Brain pericyte (primary cell): ENCODE measurements at regions not wholly inside any gene's neighbourhood (a gene's known extent, or its start where the extent isn't known, plus 50 kb on each side); places are given as distances from the start of the nearest gene placed in this dataset.
"Not testable (repeated sequence)": the region's sequence is repeated elsewhere in the genome, so short reads cannot be mapped to it uniquely, and the experiment has no call there.

ENCODE experiments used
- DNase-seq: peaks from one replicate; pipeline ENCODE4 v3.0.0-alpha.2; 2012; ENCODE audit warnings: low read depth, low spot score

GRCh38 chr13:88852293-88852692 is 1181.1 kb downstream of the SLITRK5 start:
- not testable (repeated sequence) for DNase-seq

DNA sequence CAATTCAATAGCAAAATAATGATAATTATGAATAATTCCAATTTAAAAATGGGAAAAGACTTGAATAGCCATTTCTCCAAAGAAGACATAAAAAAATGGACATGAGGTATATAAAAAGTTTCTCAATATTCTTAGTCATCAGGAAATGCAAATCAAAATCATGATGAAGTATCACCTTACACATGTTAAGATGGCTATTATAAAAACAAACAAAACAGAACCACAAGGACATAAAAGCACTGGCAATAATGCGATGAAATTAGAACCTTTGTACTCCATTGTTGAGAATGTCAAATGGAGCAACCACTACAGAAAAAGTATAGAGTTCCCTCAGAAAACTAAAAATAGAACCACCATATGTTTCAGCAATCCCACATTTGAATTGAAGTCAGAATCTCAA is 1186.1 kb downstream of the SLITRK5 start:
- no peak for DNase-seq

DNA sequence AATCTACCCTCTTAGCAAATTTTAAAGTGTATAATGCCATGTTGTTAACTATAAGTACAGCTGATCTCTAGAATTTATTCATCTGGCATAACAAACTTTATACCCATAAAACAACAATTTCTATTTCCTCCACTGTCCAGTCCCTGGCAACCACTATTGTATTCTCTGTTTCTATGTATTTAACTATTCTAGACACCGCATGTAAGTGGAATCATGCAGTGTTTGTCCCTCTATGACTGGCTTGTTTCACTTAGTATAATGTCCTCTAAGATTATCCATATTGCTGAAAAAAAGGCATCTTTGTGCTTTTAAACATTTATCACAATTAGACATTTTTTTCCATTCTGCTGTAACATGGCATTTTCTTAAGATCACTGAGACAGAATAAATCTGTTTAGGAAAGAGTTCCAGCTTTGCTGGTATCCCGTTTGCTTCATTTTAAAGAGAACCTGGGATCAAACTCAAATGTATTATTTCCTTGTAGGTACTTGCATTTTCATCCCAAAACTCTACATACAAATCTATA is 1191.0 kb downstream of the SLITRK5 start:
- DNase-seq, result no peak

DNA sequence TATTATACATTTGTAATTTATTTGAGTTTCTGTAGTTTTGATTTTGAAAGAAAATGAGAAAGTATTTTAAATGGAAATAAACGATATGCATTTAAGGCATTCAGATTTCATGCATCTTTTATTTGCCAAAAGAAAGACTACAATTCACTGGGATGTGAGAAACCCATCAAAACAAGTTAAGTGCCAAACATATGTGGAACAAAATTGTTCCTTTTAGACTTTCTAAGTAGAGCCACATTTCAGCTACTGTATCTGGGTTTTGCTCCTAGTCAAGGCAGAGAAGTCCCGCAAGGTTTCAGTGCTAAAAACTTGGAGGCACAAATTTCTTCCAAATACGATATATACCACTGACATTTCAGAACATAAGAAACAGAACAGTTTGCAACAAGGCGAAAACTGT is 1191.9 kb downstream of the SLITRK5 start:
- DNase-seq, result no peak

DNA sequence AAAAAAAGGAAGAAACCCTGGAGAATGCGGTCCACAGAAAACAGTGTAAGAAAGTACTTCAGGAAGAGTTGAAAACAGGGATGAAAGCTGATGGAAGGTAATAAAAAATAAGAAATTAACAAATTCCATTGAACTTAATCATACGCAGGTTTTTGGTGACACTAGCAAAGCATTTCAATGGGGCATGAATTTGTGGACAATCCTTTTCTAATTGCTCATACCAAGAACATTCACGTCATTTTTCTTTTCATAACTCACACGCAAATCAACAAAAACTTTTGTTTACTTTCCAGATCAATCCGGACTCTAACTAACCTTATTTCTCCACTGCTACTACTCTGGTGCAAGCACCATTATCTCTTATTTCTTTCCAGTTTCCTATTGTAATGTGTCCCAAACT is 1195.0 kb downstream of the SLITRK5 start:
- no peak for DNase-seq

DNA sequence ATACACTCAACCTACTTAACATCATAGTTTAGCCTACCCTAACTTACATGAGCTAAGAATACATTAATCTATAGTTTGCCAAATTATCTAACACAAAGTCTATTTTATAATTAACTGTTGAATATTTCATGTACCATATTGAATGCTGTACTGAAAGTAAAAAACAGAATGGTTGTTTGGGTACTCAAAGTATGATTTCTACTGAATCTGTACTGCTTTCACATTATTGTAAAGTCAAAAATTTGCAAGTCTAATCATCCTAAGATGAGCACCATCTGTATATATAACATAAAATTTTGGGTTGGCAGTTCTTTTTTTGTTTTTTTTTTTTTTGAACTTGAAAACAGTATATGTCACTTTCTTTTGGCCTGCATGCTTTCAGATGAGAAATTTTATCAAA is 1212.6 kb downstream of the SLITRK5 start:
- DNase-seq, result no peak

DNA sequence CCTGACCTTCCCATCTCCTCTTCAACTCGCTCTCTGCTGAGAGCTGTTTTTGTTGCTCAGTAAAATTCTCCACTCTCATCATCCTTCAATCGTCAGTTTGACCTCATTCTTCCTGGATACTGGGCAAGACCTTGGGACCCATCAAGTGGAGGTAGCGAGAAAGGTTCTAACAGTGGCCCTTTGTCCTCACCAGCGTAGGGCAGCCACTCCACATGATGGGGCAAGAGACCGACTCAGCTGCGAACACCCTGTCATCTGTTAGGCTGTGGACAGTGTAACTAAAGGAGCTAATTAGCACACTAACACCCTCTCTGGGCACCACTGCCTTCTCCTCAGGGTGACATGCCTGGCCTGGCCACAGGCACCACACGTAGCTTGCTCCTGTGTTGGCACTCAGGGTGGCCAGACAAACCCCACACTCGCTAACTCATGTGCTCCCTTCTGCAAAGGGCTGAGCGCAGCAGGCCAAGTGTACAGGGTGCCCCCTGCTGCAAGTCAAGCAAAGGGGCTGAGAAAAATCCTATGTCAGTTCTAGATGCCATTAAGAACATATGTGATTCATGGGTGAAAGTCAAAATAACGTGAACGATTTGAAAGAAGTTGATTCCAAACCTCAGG is 1216.0 kb downstream of the SLITRK5 start:
- DNase-seq, result no peak

- DNase-seq, result no peak
Observed at GRCh38 chr13:88895261-88895941, 1224.2 kb downstream of the SLITRK5 start.

DNA sequence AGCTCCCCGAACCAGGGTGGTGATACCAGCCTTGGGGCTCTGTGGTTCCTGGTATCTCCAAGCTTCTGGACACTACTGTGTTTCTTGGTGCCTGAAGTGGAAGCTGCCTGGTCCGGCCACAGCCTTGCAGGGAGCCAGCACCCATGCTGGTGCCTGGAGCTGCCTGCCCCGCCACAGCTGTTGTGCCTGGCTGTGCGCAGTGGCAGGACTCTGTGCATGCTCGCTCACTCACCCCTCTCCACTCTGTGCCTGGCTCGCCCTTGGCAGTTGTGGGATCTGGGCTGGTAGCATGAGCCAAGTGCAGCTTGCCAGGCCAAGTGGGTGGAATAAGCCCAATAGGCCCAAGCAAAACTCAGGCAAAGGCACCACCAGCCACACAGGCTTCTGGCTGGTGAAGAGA is 1225.3 kb downstream of the SLITRK5 start:
- no peak for DNase-seq

DNA sequence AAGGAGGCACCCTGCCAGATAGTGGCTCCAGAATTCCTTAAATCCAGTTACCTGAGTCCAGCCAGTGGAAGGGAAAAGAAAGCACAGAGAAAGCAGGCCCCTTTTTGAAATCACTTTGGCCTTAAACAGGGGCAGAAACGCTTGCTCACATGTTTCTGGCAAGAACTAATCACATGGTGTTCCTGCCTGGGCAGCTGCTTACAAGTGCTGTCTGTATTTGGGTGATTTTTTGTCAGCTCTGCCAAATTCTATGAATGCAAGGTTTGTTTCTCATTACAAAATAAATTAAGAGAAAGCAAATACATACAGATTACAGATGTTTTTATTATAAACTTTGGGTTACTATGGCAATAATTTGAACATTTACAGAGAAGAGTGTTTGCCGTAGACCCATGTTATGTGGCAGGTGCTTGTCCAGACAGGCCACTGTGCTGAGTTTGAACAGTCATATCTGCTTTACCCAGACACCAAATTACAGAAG is 1237.8 kb downstream of the SLITRK5 start:
- DNase-seq, result no peak

- no peak for DNase-seq
Observed at GRCh38 chr13:88919970-88920628, 1248.9 kb downstream of the SLITRK5 start.

DNA sequence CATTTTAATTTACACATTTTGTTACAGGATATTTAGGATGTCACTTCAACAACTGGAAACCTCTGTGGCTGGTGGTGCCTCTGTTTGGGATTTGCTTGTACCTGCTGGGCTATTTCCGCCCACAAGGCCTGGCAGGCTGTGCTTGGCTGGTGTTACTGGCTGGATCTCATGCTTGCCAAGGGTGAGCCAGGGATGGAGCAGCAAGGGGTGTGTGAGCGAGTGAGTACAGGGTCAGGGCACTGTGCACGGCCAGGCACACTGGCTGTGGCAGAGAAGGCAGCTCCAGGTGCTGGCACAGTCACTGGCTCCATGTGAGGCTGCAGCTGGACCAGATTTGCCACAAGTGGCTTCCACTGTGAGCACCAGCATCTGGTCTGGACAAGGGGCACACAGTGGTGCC is 1254.8 kb downstream of the SLITRK5 start:
- no peak for DNase-seq

DNA sequence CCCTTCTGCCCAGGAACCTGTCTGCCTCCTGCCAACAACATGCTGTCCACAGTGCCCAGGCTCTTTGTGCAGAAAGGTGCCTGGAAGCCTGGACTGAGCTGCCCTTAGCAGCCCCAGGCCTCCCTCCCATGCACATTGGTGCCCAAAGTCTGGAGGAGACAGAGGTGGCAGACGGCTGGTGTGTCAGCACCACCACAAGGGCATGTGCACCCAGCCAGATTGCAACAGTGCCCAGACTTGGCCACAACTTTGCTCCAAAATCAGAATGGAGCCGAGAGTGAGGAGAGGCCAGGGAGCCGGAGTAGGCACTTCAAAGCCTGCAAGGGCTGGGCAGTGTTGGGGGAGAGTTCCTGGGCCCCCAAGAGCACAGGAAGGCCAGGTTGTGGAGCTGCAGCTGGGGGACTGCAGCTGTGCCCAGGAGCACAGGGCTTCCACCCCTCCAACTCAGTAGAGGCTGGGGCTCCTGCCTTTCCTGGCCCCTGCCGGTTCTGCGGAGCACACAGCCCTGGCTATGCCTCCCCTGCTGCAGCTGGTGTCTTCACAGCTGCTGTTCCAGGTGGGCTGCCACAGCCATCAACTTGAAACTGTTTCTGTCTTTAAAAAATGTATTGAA is 1255.8 kb downstream of the SLITRK5 start:
- no peak for DNase-seq

DNA sequence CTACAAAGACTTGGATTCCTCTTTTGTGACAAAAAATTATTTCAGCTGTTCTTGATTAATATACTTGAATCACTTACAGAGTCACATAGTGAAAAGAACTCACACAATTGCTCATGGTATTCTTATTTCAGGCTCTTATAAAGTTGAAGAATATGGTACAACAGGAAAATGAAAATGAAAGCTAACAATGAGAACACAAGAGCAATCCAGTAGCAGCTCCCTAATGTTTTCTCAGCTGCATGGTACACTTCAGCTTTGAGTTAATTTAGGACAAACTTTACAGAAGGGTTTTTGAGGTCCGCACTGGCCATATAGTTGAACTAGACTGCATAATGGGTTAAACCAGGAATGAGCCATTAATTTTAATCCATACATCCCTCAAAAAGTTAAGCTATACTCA is 1261.8 kb downstream of the SLITRK5 start:
- peak; percentile 8 for DNase-seq

DNA sequence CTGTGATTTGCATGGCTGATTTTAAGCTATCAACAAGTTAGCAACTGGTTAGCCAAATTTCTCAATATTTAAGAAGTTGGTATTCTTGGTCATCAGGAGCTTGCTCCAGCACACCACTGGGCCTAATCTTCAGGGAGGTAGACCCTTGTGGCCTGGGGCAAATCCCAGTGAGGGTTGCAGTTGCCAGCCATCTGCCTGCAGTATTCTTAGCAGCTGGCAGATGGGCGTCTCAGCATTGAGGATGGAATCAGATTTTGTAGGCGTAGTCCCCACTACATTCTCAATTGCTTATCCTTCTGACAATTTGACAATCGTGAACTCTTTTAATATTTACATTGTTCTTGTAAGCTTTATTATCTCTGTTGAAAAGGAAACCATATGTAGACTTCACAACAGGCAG is 1266.2 kb downstream of the SLITRK5 start:
- DNase-seq, result no peak

GRCh38 chr13:88945793-88946192 is 1274.6 kb downstream of the SLITRK5 start:
- no peak for DNase-seq

- DNase-seq, result no peak
Observed at GRCh38 chr13:88948501-88948900, 1277.3 kb downstream of the SLITRK5 start.

- DNase-seq, result no peak
Observed at GRCh38 chr13:88958821-88959220, 1287.7 kb downstream of the SLITRK5 start.

DNA sequence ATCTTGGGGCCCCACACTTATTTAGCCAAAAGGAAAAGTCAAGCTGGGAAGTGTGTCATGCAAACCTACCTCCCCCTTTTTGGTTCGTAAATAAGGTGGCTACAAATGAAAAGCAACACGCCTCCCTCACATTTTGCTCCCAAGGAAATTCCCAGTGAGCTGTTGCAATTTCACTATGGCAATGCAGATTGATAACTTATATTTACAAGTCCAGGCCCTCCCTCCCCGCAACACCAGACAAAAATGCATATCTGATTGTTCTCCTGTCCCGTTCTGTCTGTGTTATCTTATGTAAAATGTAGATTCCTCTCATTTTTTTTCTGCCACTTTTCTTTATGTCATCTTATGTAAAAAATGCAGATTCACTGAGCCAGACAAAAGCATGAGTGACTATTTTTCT is 1305.3 kb downstream of the SLITRK5 start:
- DNase-seq, result no peak

GRCh38 chr13:88978607-88979006 is 1307.4 kb downstream of the SLITRK5 start:
- DNase-seq, result no peak

- no peak for DNase-seq
Observed at GRCh38 chr13:88979465-88980175, 1308.4 kb downstream of the SLITRK5 start.

- DNase-seq, result no peak
Observed at GRCh38 chr13:89003656-89004055, 1332.5 kb downstream of the SLITRK5 start.
